ENCODE measurements at regions not wholly inside any gene's neighbourhood (a gene's known extent, or its start where the extent isn't known, plus 50 kb on each side); places are given as distances from the start of the nearest gene placed in this dataset.

- H3K4me2 ChIP-seq (ENCODE audit: low read length), result no peak overlapping the region
- no peaks in the 10 kb centered on the region for H3K27me3 ChIP-seq (ENCODE audit: insufficient read depth, low read length)
- H3K9ac ChIP-seq (ENCODE audit: low read length), result no peak overlapping the region
- no peak overlapping the region for H3K27ac ChIP-seq (ENCODE audit: low read depth, low read length)
- no peaks in the 10 kb centered on the region for H4K20me1 ChIP-seq (ENCODE audit: insufficient read depth)
- no peaks in the 10 kb centered on the region for H3K36me3 ChIP-seq (ENCODE audit: control insufficient read depth in 1 of 2, insufficient read depth in 2 of 2, low read length in 2 of 2)
- H3K4me1 ChIP-seq (ENCODE audit: control insufficient read depth in 1 of 2, insufficient read depth in 2 of 2, low read length in 2 of 2), result no peaks in the 10 kb centered on the region
- ChIA-PET RAD21 (ENCODE audit: low non-redundant PET in 1 of 2, low total read pairs in 2 of 2, uncharacterized antibody in 2 of 2, unreplicated experiment in 2 of 2) (no interaction called here), POLR2A (no interaction called here), CTCF (no interaction called here)
- H3K79me2 ChIP-seq (ENCODE audit: insufficient read depth, low read length), result no peaks in the 10 kb centered on the region
- ATAC-seq (no peak), DNase-seq (ENCODE audit: low read depth, low spot score) (no peak)
- H3K9me3 ChIP-seq (ENCODE audit: control insufficient read depth in 1 of 2, insufficient read depth in 1 of 2, low read depth in 1 of 2, low read length in 2 of 2), result no peaks in the 10 kb centered on the region
- H2AFZ ChIP-seq (ENCODE audit: low read depth, low read length, poor library complexity, severe bottlenecking), result no peak overlapping the region
- BruUV-seq (replicated peaks), result no TSS peak
- intact Hi-C loops (cut with micrococcal nuclease), result no loop called here
- no peaks in the 10 kb centered on the region for H3K9me2 ChIP-seq (ENCODE audit: insufficient read depth)
- no peak overlapping the region for H3K4me3 ChIP-seq (replicated peaks in 1 of 2; ENCODE audit: low read depth in 1 of 2, low read length in 2 of 2)
- TF ChIP-seq SIN3A (IDR thresholded peaks at IDR 0.05; ENCODE audit: low read depth), result no peak
- no peak for TF ChIP-seq REST (IDR thresholded peaks at IDR 0.05; ENCODE audit: low read depth)
- TF ChIP-seq RAD21 (IDR thresholded peaks at IDR 0.05; ENCODE audit: low read depth), result no peak
- TF ChIP-seq MAX (IDR thresholded peaks at IDR 0.05), result no peak
Observed at GRCh38 chrX:38948046-38948445, 146.8 kb downstream of the MID1IP1 start.

GRCh38 chrX:38954520-38954919 lies 153.3 kb downstream of the MID1IP1 start:
- H3K4me2 ChIP-seq (ENCODE audit: low read length), result no peak overlapping the region
- ChIA-PET RAD21 (ENCODE audit: low non-redundant PET in 1 of 2, low total read pairs in 2 of 2, uncharacterized antibody in 2 of 2, unreplicated experiment in 2 of 2) (no interaction called here), CTCF (no interaction called here), POLR2A (no interaction called here)
- no peaks in the 10 kb centered on the region for H3K79me2 ChIP-seq (ENCODE audit: insufficient read depth, low read length)
- H3K27me3 ChIP-seq (ENCODE audit: insufficient read depth, low read length), result no peaks in the 10 kb centered on the region
- DNase-seq (ENCODE audit: low read depth, low spot score) (no peak), ATAC-seq (no peak)
- intact Hi-C loops (cut with micrococcal nuclease), result no loop called here
- no peaks in the 10 kb centered on the region for H3K36me3 ChIP-seq (ENCODE audit: control insufficient read depth in 1 of 2, insufficient read depth in 2 of 2, low read length in 2 of 2)
- no TSS peak for BruUV-seq (replicated peaks)
- H3K27ac ChIP-seq (ENCODE audit: low read depth, low read length), result no peak overlapping the region
- H3K4me1 ChIP-seq (ENCODE audit: control insufficient read depth in 1 of 2, insufficient read depth in 2 of 2, low read length in 2 of 2), result no peaks in the 10 kb centered on the region
- no peaks in the 10 kb centered on the region for H3K9me3 ChIP-seq (ENCODE audit: control insufficient read depth in 1 of 2, insufficient read depth in 1 of 2, low read depth in 1 of 2, low read length in 2 of 2)
- no peak overlapping the region for H3K4me3 ChIP-seq (replicated peaks in 1 of 2; ENCODE audit: low read depth in 1 of 2, low read length in 2 of 2)
- no peak overlapping the region for H2AFZ ChIP-seq (ENCODE audit: low read depth, low read length, poor library complexity, severe bottlenecking)
- no peaks in the 10 kb centered on the region for H4K20me1 ChIP-seq (ENCODE audit: insufficient read depth)
- no peak for TF ChIP-seq ELF1 (IDR thresholded peaks at IDR 0.05; ENCODE audit: borderline replicate concordance, low read depth)
- H3K9ac ChIP-seq (ENCODE audit: low read length), result no peak overlapping the region
- no peaks in the 10 kb centered on the region for H3K9me2 ChIP-seq (ENCODE audit: insufficient read depth)

All from HCT116 (cell line).